SKM-1 treated with dmso at 0.1 percent for 144 hours (cell line): ENCODE measurements at regions not wholly inside any gene's neighbourhood (a gene's known extent, or its start where the extent isn't known, plus 50 kb on each side); places are given as distances from the start of the nearest gene placed in this dataset.

Experiments used
- DNase-seq: peaks from one replicate; lab custom pipeline; 2025; ENCODE audit not compliant: unreplicated experiment; lab: John Stamatoyannopoulos, UW

DNA sequence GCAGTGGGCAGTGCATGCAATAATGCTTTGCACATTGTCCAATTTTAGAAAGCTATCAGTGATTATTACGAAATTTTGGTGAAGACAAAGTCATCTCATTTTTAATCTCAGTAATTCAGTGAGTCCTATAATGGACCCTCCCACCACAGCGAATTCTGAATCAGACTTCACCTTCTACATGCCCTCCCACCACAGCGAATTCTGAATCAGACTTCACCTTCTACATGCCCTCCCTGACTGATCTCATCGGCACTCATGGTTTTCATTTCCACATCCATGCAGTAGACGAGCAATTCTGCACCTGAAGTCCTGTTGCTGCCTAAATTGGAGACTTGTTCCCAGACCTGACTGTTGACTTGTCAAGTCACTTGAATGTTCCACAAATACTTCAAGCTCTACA, 522.3 kb downstream of the EIPR1 start:
- DNase-seq: no peak

DNA sequence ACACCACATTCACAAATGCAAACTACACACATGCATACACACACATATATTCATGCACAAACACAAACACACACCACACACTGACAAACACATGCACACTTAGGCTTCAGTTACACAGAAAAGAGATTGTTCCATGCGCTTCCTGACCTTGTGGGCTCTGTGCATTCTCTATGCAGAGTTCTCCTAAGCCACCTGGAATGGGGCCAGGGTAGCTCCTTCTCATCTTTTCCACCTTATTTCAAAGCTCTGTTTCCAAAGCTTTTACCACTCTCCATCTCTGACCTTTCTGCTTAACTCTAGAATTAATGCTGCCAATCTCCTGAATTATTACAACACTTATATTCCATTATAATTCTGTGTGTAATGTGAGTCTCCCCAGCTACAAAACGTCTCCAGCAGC, 522.3 kb upstream of the MYT1L start:
- no peak for DNase-seq

DNA sequence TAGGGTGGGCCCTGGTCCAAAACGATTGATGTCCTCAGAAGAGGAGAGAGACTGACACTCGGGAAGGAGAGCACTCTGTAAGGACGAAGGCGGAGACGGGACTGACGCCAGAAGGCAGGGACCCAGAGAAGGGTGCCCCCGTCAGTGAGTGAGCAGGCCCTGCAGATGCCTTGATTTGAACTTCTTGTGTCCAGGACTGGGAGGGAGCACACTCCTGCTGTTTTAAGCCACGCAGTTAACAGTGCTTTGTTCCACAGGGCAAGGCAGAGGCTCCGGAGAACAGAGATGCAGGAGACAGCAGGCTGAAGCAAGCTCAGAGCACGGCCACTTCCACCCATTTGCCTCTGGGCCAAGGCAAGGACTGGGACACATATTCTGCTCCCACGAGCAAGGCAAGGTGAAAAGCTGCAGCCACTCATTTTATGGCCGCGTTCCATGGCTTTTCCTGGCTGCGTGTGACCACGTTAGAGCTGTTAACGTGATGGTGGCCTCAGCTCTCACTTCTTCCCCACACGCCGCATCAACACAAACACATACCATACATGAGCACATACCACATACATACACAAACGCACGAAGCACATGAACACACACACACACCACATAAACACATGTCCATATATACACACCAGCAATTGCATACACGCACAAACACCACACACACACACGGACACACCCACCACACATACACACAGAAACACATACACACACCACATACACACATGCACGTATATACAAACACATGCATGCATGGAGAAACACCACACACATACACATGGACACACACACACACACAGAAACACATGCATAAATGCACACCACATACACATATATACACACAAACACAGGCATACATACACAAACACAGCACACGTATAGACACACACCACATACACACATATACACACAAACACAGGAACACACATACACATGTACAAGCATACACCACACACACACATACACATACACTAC, 521.0 kb upstream of the MYT1L start:
- DNase-seq: no peak

DNA sequence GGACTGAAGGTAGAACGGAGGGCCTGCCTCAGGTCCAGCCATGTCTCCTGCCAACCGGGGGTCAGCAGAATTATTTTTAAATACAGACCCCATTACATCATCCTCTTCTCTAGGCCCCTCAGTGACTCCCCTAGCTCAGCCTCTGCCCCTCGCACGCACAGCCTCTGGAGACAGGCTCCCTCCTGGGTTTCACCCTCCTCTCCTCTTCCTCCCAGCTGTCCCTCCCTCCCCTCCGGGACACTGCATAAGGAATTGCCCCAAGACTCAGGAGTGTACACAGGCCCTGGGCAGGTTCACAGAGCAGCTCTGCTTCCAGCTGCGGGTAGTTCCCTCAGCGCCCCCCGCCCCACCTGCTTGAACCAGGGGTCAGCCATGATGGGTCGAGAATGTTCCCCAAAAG, 520.2 kb upstream of the MYT1L start:
- no peak for DNase-seq

DNA sequence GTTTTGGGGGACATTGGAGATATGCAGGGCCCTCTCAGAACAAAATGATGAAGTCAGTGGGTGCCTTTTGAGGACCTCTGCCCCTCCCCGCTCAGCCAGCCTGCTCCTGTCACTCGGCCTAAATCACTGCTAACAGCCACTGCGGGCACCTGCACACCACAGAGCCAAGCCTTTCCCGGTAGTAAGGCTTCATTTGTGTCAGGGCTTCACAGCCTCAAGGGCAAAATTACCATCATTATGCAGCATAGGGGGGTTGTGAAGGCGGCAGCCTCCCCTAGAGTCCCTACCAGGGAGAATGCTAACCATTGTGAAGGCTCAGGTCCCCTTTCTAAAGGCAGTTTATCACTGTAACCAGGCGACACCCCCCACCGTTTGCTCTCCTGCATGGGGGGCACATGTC, 519.8 kb upstream of the MYT1L start:
- DNase-seq: no peak

DNA sequence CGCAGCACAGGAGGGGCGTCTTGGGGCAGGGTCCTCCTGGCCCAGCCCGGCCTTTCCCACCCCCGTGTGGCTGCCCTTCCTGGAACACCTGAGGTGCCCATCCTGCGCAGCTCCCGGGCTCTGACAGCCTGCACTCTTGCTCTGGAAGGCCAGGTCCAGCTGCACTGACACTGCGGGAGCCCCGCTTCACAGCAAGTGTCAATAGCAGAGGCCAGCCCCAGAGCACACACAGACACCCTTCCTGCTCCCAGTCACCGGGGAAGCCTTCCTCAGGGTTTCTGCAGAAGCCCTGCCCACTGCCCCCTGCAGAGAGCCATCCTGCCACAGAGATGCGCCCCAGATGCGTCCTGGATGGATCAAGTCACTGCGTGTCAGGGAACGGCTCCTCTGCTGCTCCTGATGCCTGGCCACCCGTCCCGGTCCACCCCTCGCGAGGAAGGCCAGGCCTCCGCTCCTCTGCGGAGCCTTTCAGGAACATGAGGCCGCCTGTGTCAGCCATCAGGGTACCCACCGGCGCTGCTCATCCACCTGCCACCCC, 519.2 kb upstream of the MYT1L start:
- no peak for DNase-seq

DNA sequence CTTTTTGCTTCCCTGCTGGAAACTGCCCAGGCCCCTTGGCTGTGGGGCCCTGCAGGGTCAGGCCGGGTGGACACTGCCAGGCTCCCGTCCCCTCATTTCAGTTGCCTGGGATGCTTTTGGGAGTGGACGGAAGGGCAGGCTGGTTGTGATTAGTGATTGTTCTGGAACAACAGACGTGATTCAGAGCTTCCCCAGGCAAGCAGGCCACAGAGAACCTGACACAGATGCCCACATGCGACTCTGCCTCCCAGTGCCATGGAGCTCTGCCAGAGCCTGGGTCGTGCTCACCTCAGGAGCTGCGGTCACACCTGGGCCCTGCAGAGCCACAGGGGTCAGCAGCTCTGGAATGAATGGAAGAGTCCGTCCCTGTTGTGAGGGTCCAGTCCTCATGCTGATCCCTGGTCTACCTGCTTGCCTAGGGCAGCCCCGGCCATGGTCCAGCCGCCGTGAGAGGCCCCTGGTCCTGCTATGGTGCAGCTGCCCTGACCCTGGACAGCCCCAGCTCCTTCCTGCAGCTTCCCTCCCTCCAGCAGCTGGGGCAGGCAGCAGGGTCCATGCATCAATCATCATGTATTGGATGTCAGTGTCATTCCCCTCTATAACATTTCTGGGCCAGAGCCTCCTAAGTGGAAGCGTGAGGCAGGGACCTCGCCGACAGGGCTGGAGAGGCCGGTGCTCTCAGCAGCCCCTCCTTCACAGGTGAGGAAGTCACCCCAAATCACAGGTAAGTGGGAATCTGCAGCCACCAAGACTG, 518.6 kb upstream of the MYT1L start:
- DNase-seq: no peak

DNA sequence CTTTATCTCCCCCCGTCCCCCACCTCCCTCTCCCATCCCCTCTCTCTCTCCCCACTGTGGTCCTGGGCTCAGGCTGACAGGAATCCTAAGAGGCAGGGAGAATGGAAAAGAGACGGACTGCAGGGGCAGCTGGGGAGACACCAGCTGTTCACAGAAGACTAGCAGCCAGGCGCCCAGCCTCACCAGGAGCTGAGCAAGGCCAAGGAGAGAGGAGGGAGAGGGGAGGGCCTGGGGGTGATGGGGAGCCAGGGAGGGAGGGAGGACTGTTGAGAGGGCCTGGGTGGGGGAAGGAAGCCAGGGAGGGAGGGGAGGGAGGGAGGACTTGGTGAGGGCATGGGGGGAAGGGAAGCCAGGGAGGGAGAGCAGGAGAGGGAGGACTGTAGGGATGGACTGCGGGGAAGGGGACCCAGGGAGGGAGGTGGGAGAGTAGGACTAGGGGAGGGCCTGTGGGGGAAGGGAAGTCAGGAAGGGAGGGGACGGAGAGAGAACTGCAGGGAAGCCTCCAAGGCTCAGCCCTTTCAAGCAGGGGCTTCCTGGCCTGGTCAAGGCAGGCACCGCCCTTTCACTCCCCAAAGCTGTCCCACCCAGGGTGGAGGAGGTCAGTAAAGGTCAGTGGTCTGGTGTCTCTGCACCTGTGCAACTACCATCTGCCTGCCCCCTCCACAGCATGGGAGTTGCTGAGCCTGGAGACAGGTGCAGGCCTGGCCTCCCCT, 517.7 kb upstream of the MYT1L start:
- no peak for DNase-seq

DNA sequence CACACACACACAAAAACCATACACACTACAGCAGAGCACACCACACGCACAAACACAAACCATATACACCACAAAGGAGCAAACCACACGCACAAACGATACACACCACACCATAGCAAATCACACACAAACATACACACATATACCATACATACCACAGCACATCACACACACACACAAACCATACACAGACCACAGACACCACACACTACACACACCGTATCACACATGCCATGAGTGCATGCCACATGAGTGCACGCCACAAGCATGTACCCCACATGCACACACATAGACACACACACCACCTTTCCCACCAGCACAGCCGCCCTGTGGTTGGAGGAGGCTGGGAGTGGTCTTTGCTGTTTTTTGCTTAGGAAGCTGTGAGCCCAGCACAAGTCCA, 517.1 kb upstream of the MYT1L start:
- no peak for DNase-seq

DNA sequence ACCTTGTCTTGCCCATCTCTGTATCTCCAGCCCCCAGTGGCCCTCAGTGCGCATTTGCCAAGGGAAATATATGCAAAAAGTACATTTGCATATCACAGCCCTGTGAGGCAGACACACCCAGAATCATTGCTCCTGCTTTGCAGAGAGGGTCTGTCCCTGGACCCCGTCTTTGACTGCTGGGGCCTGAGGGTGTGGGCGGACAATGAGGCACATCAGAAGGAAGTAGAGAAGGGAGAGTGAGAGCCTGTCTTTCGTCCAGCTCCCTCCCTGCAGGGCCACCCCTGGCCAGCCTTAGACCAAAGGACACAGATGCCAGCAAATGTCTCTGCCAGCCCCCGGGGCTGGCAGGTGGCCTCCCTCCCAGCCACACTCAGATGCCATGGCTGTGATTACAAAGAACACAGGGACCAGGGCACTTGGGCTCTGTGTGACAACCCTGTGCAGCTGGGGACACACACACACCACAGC, 516.2 kb upstream of the MYT1L start:
- DNase-seq: no peak

DNA sequence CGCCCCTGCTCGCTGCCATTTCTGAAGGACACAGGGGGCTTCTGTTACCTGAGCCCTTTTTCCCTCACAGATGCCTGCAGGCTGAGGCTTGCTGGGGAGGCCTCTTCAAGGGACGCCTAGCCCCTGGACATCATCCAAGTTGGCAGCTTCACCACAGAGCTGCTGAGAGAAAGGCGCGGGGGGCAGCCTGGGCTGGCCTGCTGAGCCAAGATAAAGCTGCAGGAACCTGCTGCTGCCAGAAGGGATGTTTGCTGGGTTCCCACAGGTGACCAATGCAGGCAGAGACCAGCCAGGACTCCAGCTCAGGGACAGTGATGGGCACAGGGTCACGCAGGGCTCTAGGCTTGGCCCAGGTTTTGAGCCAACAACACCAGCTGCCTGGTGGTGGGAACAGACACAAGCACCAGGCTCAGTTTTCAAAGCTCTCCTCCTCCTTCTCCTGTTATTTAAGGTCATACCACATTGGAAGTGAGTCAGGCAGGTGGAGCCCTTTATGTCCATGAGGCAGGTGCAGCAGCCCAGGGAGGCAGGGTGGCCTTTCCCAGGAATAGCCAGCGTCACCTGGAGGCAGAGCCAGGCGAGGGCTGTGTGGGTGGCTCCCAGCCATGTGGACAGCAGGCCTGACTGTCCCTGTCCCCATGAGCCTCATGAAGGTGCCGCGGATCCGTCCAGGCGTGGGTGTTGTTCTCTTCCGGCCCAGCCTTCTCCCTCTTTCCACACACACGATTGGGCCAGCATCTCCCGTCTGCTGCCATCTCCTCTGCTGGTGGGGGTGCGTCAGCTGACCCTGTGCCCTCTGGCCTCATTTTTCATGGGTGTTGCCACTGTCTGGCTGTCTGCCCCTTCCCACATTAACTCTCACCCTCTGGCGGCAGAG, 515.5 kb upstream of the MYT1L start:
- DNase-seq: no peak

DNA sequence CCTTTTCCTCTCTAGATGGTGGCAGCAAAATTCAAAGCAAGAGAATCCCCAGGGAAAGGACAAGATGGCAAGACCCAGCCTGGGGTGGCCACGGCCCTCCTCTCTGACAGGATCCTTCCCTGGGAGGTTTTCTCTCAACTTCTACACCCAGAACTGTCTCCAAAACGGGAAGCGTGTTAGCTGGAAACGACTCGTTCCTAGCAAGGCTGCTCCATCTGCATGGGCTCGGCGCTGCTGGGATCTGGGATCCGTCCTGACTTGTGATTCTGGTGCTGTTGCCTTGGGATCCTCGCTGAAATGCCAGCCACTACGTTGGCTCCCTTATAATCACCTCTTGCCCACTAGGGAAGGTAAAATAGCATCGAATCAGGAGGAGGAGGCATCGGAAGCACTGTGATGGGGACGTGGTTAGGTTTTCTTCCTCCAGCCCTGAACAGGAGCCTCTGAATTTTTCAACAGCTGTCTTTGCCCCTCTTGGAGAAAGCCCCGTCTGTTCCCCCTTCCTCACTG, 514.8 kb upstream of the MYT1L start:
- DNase-seq: no peak

DNA sequence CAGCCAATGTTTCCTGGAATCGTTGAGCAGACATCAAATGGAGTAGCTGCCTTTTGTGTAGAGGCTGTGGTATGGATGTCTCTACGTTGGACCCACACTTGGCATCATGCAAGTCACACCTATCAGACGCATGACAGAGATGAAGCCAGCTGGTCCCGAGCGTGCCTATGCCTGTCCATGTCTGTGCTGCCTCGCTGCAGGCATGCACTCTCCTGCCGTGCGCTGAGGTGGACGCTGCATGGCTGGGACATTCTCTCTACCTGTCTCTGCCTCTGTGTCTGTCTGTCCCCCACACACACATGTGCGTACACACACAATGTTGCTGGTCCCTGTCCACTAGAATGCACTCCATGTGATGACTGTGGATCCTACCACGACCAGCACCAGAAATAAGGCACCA, 514.2 kb upstream of the MYT1L start:
- no peak for DNase-seq

DNA sequence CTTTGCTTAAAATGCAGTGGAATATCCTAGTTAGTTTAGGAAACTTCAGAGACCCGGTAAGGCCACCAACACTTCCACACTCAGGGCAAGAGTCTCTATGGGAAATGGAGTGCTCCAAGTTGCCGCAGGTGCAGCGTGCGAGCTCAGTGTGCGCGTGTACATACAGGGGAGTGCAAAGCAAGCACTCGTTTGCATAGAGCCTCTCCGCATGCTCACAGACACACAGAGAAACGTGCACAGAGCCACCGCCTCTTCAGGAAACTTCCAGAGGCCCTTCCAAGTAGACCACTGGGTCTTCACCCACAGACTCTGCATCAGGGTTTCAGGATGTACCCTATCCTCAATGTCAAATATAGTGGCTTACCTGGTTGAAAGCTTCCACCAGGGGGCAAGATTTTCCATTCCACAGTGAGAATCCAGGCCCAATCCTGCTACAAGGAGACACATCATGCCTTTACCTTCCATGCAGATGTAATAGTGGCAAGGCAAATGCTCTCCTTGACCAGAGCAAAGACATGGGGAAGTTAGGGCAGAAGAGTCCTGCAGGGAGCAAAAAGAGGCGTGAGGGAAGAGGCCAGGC, 513.0 kb upstream of the MYT1L start:
- DNase-seq: no peak

DNA sequence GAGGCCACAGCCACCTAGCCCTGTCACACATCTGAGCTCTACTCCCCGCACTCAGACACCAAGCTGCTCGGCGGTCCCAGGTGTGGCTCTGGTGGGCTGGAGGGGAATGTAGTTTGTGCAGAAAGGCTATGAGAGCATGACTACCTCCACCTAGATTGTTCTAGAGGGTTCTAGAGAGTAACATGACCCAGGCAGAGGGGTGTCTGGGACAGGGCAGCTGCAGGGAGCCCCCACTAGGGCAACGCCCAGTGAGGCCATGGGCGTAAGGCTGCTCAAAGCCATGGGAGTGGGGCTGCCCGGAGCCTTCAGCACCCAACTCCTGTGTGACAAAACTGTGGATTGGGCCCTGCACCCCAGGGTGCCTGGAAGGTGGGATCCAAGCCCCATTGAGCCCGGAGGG, 511.4 kb upstream of the MYT1L start:
- DNase-seq: no peak

DNA sequence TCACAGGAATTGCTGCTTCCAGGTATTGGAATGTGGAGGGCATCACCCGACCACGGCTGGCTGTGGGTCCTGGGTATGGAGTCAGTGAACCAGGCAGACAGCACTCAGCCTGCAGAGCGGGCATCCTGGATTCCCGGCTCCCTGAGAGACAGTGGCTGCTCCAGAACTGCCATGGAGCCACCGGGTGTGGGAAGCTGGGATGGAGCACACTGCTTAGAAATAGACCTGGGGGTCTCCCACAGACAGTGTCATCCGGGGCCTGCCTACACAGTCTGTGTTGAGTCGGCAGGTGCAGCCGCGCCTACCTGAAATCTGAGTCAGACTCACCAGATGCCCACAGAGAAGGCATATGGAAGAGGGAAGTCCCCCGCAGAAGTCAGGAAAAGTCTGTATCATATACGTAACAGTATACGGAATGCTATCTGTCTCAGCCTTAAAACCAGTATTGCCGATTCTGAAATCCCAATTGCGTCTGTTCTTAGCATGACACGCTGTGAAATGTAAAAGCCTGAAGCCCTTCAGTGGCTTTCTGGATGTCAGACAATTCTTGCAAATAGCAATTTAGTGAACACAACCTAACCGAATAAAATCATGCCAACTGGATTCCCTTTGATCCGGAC, 509.7 kb upstream of the MYT1L start:
- no peak for DNase-seq

DNA sequence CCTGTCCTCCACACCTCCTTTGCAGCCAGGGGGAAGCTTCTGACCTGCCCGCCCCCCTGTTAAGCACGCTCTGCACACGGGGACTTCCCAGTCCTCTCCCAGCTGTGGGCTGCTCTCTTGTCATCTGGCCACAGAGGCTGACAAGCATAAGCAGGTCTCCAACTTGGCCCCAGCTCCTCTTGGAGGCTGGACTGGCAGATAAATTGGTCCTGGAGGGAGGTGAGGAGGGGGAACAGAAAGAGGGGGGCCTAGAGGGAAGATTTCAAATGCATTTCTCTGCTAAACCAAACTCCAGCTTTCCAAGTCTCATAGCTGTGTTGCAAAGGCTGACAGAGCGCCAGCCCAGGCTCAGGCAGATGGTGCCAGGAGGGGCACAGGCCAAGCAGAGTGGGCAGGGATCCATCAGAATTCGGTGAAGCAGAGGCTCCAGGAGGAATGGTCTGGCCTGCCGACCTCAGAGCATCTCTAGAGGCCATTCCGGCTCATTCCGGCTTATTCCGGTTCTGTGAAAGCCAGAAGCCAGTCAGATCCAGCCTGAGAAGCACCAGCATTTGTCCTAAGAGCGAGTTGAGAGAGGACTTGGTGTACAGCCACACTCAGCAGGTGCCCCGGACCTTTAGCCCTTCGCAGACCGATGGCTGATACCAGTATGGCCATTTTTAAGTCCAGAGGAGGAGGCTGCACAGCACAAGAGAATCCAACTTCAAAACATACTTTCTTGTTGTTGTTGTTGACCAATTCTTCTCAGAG, 508.9 kb upstream of the MYT1L start:
- no peak for DNase-seq

DNA sequence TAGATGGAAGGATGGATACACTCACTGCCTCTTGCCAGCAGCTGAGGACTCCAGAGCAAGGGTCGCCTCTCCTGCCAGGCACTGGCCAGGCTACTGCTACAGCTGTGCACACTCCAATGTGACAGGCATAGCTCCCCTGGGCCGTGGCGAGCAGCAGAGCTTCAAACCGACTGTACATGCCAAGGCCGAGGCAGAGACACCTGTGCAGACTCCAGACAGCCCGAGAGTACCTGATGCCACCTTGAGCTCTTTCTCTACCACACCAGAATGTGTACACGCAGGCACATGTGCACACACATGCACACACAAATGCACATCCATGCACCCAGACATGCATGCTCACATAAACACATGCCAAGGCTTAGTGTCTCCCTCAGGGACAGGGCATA, 508.3 kb upstream of the MYT1L start:
- DNase-seq: no peak

DNA sequence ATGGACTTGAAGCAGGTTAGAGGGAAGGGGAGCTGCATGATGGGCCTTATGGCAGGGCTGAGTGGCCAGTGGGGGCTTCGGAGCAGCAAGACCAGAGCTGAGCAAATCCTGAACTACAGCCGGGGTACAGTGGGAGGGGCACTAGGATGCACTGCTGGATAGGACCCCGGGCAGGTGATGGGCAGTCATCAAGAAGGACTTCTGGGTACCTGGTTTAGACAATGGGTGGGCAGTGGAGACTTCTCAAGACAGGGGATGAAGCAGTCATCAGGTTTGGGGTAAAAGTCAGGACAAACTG, 507.4 kb upstream of the MYT1L start:
- DNase-seq: no peak
